PC-3 (cell line): ENCODE measurements at regions not wholly inside any gene's neighbourhood (a gene's known extent, or its start where the extent isn't known, plus 50 kb on each side); places are given as distances from the start of the nearest gene placed in this dataset.

ENCODE experiments used
- CTCF ChIP-seq: fragments of 300-600 bp; sonication (generic); conservative IDR thresholded peaks from 2 replicates; pipeline ENCODE4 v1.5.1; 2017; ENCODE audit warnings: antibody characterized with exemption, low read depth, mild to moderate bottlenecking, low read length
- EZH2 ChIP-seq: fragments of 300-600 bp; sonication (generic); IDR thresholded peaks from one replicate; pipeline ENCODE4 v1.6.1; 2017; ENCODE audit warnings: antibody characterized with exemption, mild to moderate bottlenecking, low read length; ENCODE audit not compliant: unreplicated experiment
- EZH2phosphoT487 ChIP-seq: fragments of 300-600 bp; sonication (generic); IDR thresholded peaks from 2 replicates; pipeline ENCODE4 v1.6.1; 2018; ENCODE audit warnings: mild to moderate bottlenecking, antibody characterized with exemption, low read length, borderline replicate concordance

- no peak for TF ChIP-seq CTCF
- TF ChIP-seq EZH2, result no peak
- TF ChIP-seq EZH2phosphoT487, result no peak
Observed at GRCh38 chr18:5611221-5611620, 67.4 kb upstream of the EPB41L3 start.
